Endothelial cell (in vitro differentiated cells): ENCODE measurements at regions not wholly inside any gene's neighbourhood (a gene's known extent, or its start where the extent isn't known, plus 50 kb on each side); places are given as distances from the start of the nearest gene placed in this dataset.

Source experiments
- DNase-seq: peaks from one replicate; pipeline ENCODE4 v3.0.0; 2021; ENCODE audit warnings: low spot score
- H3K27ac Mint-ChIP-seq: one replicate; pipeline ENCODE4 v1.8.0; 2021; ENCODE audit warnings: mixed read lengths, inconsistent platforms; ENCODE audit not compliant: unreplicated experiment
- H3K27me3 Mint-ChIP-seq: one replicate; pipeline ENCODE4 v1.8.0; 2021; ENCODE audit warnings: mild to moderate bottlenecking, moderate library complexity, mixed read lengths, inconsistent platforms; ENCODE audit not compliant: unreplicated experiment
- H3K36me3 Mint-ChIP-seq: one replicate; pipeline ENCODE4 v1.8.0; 2021; ENCODE audit warnings: mild to moderate bottlenecking, low read depth, mixed read lengths, inconsistent platforms; ENCODE audit not compliant: unreplicated experiment
- H3K4me1 Mint-ChIP-seq: one replicate; pipeline ENCODE4 v1.8.0; 2021; ENCODE audit warnings: mild to moderate bottlenecking, mixed read lengths, inconsistent platforms; ENCODE audit not compliant: unreplicated experiment
- H3K4me3 Mint-ChIP-seq: one replicate; pipeline ENCODE4 v1.8.0; 2021; ENCODE audit warnings: mild to moderate bottlenecking, mixed read lengths, inconsistent platforms; ENCODE audit not compliant: unreplicated experiment
- H3K9me3 Mint-ChIP-seq: one replicate; pipeline ENCODE4 v1.8.0; 2021; ENCODE audit warnings: mixed read lengths, inconsistent platforms; ENCODE audit not compliant: unreplicated experiment
- CTCF ChIP-seq: fragments of 200-600 bp; sonication (generic); IDR thresholded peaks from one replicate; pipeline ENCODE4 v1.5.0; 2021; ENCODE audit warnings: antibody characterized with exemption; ENCODE audit not compliant: unreplicated experiment

DNA sequence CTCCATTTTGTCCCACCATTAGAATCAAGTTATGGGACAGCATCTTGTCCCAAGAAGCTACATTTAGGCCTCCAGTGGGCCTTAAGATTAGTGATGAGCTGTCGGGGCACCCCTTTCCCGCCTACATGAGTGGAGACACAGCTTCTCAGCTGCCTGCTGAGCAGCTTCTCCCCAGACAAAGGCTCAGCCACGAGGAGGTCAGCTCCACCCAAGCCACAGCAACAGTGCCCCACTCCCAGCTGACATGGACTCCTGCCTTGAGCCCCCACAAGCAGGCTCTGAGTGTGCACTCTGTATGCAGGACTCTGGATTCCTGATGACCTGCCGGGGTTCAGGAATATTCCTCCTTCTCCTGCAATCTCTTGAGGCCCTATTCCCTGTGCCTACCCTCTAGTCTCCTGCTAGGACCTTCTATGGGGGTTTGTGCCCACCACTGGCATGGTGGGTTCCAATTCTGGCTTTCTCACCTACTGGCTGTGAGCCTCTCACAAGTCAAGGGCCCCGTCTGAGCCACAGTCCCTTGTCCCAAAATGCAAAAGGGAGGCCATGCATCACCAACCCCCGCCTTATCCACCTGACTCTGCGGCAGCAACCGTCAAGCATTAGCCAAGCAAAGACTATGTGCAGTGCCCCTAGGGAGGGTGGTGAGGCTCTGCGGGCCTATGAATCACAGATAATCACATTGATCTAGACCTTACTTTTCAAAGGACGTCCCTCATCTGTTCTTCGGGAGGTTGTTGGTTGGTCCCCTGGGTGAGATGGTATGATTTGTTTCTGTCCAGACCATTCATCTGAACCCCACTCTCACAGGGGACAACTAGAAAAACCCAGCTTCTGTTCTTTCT lies 269.1 kb downstream of the MED10 start:
- Mint-ChIP-seq H3K27me3 (peaks cover 1% of the 10 kb centered on the region), H3K9me3 (no peaks in the 10 kb centered on the region), H3K36me3 (no peaks in the 10 kb centered on the region), H3K27ac (no peak overlapping the region), H3K4me1 (no peaks in the 10 kb centered on the region), H3K4me3 (no peak overlapping the region)
- DNase-seq: no peak
- no peak for TF ChIP-seq CTCF

DNA sequence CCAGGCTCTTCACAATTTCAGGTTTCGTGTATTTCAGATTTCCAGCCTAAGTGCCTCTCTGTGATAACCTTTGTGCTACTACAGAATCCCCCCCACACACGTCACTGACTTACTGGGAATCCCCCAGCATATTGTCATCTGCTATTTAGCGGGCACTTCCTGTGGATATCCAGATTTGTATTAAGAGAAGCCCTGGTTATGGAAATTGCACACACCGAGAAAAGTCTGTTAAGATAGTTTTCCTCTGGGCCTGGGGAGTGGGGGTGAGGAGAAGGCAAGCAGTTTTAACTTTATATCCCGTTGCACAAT lies 269.9 kb downstream of the MED10 start:
- H3K4me3 Mint-ChIP-seq: no peak overlapping the region
- no peak overlapping the region for H3K27ac Mint-ChIP-seq
- no peaks in the 10 kb centered on the region for H3K4me1 Mint-ChIP-seq
- no peak for TF ChIP-seq CTCF
- no peaks in the 10 kb centered on the region for H3K36me3 Mint-ChIP-seq
- H3K9me3 Mint-ChIP-seq: no peaks in the 10 kb centered on the region
- DNase-seq: no peak
- H3K27me3 Mint-ChIP-seq: peaks cover 1% of the 10 kb centered on the region

- no peak for TF ChIP-seq CTCF
- no peak for DNase-seq
- H3K4me3 Mint-ChIP-seq: no peak overlapping the region
- no peaks in the 10 kb centered on the region for H3K9me3 Mint-ChIP-seq
- H3K27me3 Mint-ChIP-seq: peaks cover 1% of the 10 kb centered on the region
- no peaks in the 10 kb centered on the region for H3K36me3 Mint-ChIP-seq
- no peaks in the 10 kb centered on the region for H3K4me1 Mint-ChIP-seq
- H3K27ac Mint-ChIP-seq: no peak overlapping the region
Measured at GRCh38 chr5:6107675-6108539, 270.4 kb downstream of the MED10 start.

- no peaks in the 10 kb centered on the region for H3K4me1 Mint-ChIP-seq
- peaks cover 1% of the 10 kb centered on the region for H3K27me3 Mint-ChIP-seq
- H3K36me3 Mint-ChIP-seq: no peaks in the 10 kb centered on the region
- TF ChIP-seq CTCF: no peak
- no peaks in the 10 kb centered on the region for H3K9me3 Mint-ChIP-seq
- no peak for DNase-seq
- no peak overlapping the region for H3K27ac Mint-ChIP-seq
- H3K4me3 Mint-ChIP-seq: no peak overlapping the region
Measured at GRCh38 chr5:6106756-6107155, 271.6 kb downstream of the MED10 start.

GRCh38 chr5:6105320-6105719 lies 273.0 kb downstream of the MED10 start:
- peaks cover 3% of the 10 kb centered on the region for H3K27me3 Mint-ChIP-seq
- H3K9me3 Mint-ChIP-seq: no peaks in the 10 kb centered on the region
- H3K36me3 Mint-ChIP-seq: no peaks in the 10 kb centered on the region
- DNase-seq: no peak
- H3K4me3 Mint-ChIP-seq: no peak overlapping the region
- TF ChIP-seq CTCF: no peak
- no peak overlapping the region for H3K27ac Mint-ChIP-seq
- H3K4me1 Mint-ChIP-seq: no peaks in the 10 kb centered on the region
